GM18517 (cell line): ENCODE measurements at regions not wholly inside any gene's neighbourhood (a gene's known extent, or its start where the extent isn't known, plus 50 kb on each side); places are given as distances from the start of the nearest gene placed in this dataset.
"Not testable (repeated sequence)": the region's sequence is repeated elsewhere in the genome, so short reads cannot be mapped to it uniquely, and the experiment has no call there.

ENCODE experiments used
- ATAC-seq: cut with Tn5 transposase; IDR thresholded peaks from one replicate; pipeline ENCODE4 v1.9.1; 2021; ENCODE audit warnings: mild to moderate bottlenecking, moderate library complexity; ENCODE audit not compliant: unreplicated experiment

DNA sequence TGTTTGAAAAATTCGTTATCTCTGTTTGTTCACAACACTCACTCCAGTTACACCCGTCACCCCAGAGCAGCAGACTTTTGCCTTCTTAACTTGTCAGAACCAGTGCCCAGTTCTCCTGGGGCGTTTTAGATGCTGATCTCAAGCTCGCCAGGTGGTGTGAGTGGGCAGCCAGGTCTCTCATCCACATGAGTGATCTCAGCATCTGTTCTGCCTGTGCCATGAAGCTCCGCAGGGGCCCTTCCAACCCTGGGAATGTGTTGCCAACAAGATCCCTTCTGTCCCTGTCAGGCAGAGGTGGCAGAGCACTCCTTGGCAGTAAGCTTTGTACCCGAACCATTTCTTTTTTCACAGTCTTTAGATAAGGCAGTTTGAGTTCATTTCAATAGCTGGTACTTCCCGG is 896.5 kb downstream of the UQCRFS1 start:
- ATAC-seq = no peak

DNA sequence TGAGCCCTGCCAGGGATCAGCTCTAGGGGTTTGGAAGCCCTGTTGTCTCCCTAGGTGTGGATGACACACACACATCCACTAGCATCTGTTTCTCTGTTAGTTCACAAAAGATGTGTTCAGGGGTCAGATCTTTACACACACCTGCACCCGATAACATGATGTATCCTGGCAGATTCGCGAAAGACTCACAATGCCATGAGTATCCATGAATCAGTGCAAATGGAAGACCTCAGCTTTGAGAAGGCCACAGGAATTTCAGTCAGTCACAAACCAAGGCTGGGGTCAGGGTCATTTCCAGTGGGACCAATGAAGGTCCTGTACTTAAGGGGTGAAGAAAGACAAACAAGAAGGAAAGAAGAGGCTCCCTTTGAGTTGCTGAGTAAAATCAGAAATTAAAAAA is 898.2 kb downstream of the UQCRFS1 start:
- ATAC-seq = no peak

DNA sequence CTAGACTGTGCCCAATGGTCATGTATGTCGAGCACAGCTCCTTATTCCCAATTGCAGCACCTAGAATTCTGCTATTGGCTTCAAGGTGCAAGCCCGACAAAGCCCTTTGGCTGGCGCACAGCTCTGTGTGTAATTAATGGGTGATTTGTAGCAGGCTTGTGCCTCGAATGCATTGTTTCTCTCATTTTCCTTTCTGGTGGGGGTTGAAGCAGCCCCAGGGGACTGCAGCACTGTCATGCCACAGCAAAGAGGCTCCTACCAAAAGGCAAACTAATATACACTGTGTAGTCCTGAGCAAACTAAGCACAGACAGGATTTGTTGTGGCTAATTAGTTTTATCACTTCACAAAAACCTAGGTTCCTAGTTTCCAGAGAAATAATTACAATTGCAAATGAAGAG is 898.7 kb downstream of the UQCRFS1 start:
- ATAC-seq = no peak

DNA sequence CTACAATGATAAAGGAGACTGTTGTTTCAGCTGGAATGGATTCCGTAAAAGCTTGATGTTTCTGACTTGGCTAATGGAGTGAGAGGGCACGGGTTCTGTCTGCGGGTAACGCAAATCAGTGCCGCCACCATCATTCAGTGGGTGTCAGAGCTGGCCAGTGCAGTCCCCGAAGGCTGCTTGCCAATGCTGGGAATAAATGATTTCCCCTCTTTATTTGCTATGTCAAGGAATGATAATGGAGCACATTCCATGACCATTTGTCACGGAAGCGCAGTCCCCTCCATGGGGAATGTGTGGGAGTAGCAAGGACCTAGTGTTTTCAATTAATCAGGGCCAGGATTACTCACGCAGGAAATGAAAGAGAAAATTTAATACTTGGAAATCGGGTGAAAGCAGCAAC is 899.3 kb downstream of the UQCRFS1 start:
- no peak for ATAC-seq

DNA sequence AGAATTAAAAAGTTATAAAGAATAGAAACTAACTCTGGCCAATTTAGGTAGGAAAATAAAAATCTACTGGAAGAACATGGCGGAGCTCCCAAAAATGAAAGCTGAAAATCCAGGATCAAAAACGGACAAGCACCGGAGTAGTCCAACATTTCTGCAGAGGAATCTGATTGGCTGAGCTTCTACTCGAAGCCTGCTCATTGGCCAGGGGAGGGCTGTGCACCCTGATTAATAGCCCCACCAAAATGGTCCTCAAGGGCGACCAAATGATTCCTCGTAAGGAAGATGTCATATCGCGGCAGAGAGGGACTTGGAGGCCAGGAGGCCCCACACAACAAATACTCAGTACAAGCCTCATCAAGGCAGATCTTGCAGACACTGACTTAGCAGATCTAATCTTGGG is 900.7 kb downstream of the UQCRFS1 start:
- no peak for ATAC-seq

DNA sequence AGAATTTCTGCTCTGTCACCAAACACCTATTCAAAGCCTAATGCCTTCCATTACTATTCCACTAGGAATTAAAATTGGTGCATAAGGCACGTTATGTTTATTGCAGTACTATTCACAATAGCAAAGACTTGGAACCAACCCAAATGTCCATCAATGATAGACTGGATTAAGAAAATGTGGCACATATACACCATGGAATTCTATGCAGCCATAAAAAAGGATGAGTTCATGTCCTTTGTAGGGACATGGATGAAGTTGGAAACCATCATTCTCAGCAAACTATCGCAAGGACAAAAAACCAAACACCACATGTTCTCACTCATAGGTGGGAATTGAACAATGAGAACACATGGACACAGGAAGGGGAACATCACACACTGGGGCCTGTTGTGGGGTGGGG is 902.1 kb downstream of the UQCRFS1 start:
- ATAC-seq = not testable (repeated sequence)

DNA sequence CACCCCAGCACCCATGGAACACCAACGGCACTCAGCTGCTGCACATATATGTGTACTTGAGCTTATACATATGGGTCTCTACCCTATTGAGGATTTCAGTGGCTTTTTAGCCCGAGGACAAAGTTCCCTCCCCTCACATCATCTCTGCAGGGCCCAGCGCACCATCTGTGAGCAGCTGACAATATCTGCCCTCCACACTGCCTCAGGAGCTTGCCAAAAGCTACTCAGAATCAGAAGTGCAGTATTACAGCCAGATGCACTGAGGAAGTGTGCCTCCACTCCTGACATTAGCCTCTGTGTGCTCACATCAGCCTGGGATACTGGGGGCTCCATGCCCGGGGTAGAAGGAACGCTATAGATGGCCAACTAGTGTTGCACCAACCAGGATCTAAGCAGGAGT is 903.9 kb downstream of the UQCRFS1 start:
- no peak for ATAC-seq

DNA sequence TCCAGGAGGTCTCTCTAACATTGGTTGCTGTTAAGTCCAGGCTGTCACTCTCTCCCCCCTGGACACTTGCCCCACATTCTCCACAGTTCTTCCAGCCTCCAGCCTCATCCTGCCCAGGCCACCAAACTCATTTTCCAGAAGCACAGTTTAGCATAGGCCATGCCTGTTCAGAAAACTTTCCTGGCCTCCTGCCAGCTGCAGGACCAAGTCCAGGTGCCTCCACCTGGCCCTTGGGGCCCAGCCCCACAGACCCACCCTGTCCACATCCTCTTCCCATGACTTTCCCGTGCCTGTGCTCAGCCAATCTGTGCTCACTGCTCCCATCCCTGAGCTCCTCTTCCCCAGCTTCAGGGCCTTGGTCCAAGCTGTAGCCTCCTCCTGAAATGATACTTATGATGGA is 905.0 kb downstream of the UQCRFS1 start:
- no peak for ATAC-seq

DNA sequence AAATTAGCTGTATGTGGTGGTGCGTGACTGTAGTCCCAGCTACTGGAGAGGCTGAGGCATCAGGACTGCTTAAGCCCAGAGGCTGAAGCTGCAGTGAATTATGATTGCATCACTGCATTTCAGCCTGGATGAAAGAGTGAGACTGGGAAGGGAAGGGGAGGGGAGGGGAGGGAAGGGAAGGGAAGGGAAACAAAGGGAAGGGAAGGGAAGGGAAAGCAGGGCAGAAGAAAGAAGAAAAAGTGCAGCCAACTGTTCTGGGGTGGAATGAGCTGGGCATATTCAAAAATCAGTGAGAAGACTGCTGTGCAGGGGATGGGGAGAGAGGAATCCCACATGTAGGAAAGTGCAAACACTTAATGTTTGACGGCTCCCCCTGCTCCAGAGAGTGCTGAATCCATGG is 905.5 kb downstream of the UQCRFS1 start:
- ATAC-seq = no peak

DNA sequence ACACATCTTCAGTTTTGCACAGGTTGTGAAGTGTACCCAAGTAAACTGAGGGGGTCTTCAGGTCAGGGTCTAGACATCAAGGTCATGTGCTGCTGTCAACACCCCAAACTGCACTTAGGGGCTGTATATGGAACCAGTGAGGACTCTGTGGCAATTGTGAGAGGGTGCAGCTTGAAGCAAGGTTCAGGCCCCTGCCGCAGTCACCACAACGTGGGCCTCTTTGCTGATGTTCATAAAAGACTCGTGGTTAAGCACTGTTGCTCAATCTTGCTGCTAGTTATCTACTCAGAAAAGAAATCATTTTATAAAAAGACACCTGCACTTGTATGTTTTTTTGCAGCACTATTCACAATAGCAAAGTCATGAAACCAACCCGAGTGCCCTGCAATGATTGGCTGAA is 907.4 kb downstream of the UQCRFS1 start:
- no peak for ATAC-seq

DNA sequence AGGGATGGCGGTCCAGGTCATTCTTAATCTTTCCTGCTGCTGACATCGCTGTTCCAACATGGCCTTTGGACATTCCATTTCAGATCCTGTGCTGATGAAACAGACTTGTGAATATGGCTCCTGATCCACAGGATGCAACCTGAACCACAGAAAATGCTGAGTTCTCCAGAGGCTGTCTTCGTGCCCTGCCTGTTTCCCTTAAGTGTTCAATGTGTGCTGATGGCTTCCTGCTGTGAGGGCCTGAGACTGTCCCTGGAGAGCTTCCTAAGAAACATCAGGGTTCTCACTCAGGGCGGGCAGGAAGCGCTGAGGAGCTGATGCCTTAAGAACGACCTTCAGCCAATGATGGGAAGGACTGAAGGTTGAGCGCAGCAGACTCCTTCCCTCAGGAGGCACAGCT is 909.4 kb downstream of the UQCRFS1 start:
- ATAC-seq = no peak

DNA sequence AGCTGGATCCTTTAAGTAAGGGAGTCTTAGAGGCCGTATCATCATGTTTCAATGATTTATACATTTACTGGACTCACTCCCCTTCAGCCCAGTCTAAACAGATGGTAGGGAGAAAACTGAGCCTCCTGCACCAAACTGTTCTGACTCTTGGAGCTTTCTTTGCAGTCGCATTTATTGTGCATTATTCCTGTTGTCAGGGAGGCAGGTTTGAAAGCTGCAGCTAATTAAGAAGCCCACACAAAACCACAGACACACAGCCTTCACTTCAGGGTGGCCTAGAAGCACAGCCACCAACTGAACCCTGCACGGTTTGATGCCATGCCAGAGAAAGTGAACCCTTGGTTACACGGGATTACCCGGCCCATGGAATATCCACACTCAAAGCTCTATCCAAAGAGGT is 911.0 kb downstream of the UQCRFS1 start:
- ATAC-seq = no peak

DNA sequence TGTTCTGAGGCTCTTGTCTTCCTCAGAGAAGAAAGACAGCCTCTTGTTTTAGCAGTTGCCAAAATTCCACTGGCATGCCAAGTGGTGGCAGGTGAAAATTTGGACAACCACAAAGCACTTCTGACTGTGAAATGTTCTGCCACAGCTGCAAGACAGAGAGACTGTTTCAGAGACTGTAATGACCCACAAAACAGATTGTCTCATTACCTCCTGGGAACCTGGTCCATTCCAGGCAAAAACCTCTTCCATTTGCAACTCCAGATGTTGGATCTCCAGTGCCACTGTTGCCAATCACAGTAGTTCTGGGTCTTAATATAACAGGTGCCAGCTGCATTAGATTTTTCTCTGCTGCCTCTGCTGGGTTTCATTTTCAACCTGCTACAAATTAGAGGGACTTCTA is 911.5 kb downstream of the UQCRFS1 start:
- ATAC-seq = no peak

DNA sequence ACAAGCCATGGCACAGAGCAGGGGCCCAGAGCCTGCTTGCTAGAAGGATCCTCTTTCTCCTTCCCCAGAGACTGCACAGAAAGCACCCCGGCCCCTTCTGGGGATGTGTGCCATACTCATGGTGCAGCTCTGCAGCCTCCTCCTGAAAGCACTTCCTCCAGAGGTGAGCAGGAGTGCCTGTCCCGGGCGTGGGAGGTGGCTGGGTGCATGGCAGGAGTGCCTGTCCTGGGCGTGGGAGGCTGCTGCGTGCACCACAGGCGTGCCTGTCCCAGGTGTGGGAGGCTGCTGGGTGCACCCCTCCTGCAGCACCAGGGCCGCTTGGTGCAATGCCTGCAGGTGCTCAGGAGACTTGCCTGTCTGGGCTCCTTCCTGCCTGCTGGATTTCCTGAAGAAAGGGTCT is 913.3 kb downstream of the UQCRFS1 start:
- ATAC-seq = no peak

DNA sequence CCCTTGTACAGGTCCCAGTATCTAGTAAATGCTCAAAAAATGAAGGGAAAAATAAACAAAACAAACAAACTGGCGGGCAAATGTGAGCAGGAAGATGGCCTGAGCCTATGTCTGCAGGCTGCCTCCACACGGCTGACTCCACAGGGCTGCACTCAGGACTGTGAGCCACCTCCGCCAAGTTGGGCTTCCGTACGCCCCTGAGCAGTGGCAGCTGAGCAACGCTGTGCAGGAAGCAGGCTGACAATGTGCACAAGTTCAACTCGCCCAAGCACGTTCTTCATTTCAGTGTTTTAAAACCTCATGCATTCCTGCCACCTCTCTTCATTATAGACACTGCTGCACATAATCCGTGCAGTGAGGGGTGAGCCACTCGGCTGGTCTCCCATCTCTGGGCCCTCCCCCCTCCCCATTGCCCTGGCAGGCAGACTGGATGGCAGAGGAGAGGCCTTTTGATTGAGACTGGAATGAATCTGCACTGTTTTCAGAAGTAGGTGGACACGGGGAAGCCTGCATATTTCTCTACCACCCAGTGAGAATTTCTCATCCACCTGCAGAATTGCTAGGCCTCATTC is 915.3 kb downstream of the UQCRFS1 start:
- no peak for ATAC-seq

DNA sequence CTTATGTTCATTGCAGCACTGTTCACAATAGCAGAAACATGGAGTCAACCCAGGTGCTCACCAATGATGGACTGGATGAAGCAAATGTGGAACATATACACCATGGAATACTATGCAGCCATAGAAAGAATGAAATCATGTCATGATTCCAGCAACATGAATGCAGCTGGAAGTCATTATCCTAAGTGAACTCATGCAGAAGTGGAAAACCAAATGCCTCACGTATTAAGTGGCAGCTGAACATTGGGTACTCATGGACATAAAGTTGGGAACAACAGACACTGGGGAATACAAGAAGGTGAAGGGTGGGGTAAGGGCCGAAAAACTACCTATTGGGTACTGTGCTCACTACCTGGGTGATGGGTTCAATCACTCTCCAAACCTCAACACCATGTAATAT is 915.9 kb downstream of the UQCRFS1 start:
- no peak for ATAC-seq

DNA sequence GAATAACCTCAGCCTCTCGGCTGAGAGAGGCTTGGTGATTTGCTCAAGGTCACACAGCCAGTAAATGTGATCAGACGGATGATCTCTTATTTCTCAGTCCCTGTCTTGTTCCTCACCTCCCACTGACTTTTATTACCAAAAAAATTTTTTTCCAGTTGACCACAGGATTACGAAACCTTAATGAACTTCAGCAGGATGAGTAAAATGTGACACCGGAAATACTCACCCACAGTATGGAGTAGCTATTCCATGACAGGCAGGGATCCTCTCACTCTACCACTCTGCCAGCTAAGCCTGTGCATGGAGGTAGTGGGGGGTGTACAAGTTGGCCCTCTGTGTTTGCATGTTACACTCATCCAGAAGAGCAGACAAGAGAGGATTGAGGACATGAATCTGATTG is 916.4 kb downstream of the UQCRFS1 start:
- no peak for ATAC-seq

DNA sequence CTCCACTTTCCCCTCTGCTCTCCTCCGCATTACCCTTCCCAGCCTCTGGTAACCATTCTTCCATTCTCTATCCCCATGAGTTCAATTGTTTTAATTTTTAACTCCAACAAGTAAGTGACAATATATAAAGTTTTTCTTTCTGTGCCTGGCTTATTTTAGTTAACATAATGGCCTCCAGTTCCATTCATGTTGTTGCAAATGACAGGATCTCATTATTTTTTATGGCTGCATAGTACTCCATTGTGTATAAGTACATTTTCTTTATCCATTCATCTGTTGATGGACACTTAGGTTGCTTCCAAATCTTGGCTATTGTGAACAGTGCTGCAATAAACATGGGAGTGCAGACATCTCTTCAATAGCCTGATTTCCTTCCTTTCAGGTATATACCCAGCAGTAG is 918.0 kb downstream of the UQCRFS1 start:
- not testable (repeated sequence) for ATAC-seq

DNA sequence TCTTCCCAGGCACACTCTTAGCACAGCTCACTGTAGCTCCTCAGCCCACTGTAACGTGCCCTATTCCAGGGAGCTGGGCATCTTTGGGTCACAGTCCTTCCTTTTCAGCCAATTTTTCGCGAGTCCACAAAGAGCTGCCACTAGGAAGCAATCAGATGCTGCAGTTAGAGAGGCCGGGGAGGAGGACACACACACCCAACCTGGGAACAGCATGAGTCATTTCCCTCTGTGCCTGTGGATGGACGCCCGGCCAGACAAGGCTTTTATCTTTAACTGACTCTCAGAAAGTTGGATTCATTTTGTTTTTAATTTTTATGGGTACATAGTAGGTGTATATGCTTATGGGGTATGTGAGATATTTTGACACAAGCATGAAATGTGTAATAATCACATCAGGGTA is 918.6 kb downstream of the UQCRFS1 start:
- ATAC-seq = no peak

DNA sequence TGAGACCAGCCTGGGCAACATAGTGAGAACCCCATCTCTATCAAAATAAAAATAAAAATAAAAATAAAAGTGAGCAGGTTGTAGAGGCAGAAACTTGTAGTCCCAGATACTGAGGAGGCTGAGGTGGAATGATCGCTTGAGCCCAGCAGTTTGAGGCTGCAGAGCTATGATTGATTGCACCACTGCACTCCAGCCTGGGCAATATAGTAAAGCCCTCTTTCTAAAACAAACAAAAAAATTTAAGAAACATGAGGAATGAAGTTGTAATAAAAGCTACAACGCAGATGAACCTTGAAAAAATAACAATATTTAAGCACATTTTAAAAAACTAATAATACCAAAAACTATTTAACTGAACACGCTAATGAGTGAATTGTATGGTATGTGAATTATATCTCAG is 919.3 kb downstream of the UQCRFS1 start:
- no peak for ATAC-seq

DNA sequence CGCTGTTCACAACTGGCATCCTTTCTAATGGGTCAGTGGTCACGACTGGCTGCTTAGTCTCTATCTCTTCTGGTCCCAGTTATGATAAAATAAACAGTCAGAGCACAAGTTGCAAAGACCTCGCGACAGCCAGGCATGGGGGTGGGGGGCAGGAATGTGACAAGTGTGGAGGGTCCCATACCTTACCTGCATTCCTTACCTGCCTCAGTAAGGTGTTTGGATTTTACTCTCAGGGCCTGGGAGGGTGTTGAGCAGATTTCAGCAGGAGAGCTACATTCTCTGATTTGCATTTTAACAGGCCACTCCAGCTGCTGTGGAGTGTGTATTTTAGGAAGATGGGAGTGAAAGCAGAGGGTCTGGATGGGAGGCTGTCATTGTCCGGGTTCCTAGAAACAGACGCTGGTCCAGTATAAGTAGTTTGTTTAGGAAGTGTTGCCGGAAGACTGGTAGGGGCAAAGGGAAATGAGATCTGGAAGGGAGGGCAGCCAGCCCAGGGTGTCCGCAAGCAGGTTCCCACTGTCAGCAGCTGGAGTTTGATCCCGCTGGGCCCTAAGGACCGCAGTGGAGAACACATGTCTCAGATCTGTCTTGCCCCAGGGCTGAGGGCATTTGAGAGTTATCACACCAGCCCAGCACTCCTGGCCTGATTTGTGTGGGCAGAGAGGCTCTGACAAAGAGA is 920.0 kb downstream of the UQCRFS1 start:
- ATAC-seq = no peak

DNA sequence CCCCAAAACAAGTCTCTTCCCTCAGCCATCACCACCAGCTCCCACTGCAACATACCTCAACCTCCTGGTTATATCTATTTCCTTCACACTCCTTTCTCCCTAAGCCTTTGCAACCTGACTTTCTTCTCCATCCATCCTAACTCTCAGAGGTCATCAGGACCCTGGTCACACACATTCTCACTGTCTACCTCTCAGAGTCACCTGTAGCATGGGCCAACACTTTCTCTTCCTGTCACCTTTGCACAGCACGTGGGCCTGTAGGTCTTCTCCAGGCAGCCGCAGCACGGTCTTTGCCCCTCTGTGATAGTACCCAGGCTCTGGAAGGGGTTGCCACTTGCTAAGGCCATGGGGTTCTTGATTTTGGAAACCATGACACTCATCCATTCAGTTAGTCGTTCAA is 921.1 kb downstream of the UQCRFS1 start:
- no peak for ATAC-seq

DNA sequence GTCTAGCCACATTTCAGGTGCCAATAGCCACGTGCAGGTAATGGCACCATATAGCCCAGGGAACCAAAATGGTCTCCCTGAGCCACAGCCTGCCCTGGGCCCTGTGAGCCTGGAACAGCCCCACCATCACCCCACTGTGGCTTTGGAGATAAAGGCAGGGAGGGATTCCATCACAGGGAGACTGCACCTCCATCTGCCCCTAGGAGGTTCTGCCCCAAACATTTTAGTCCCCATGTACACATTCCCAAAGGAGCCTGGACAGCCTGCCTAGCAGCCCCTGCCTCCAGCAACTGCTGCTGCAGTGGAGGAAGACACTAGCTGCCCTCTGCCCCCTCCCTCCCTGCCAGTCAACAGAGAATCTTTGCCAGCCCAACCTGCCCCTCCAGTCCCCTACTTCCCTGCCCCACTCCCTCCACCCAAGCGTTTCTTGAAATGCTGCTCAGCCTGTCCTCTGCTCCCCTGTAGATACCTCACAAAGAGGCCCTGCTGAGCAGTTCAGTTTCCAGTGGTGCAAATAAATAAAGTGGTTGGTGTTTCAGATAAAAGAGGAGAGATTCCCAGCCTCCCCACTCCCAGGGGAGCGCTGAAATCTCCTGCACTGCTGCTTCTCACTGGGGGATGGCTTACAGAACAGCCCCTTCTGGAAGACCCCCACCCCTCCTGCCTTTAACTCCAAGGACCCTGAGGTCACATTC is 921.8 kb downstream of the UQCRFS1 start:
- no peak for ATAC-seq
